Activated naive CD4-positive, alpha-beta T cell treated with anti-CD3 and anti-CD28 coated beads, Interleukin-2, amount 10 ng/mL, durations not matched to agents 7 days and 5 days (primary cell): ENCODE measurements at regions not wholly inside any gene's neighbourhood (a gene's known extent, or its start where the extent isn't known, plus 50 kb on each side); places are given as distances from the start of the nearest gene placed in this dataset.
"Not testable (repeated sequence)": the region's sequence is repeated elsewhere in the genome, so short reads cannot be mapped to it uniquely, and the experiment has no call there.

Source experiments
- CTCF ChIA-PET: fragments of 350-600 bp; sonication (Branson Sonifier 250); formaldehyde crosslinking; loops from one replicate; lab custom pipeline; 2021; ENCODE audit warnings: antibody characterized with exemption; lab: Charles Lee
- DNase-seq: peaks from one replicate; pipeline ENCODE4 v3.0.0-alpha.2; 2020
- H3K27ac Mint-ChIP-seq: one replicate; pipeline ENCODE4 v1.8.0; 2021; ENCODE audit warnings: mild to moderate bottlenecking, moderate library complexity, mixed read lengths
- H3K27me3 Mint-ChIP-seq: one replicate; pipeline ENCODE4 v1.8.0; 2021; ENCODE audit warnings: mild to moderate bottlenecking, mixed read lengths
- H3K36me3 Mint-ChIP-seq: one replicate; pipeline ENCODE4 v1.8.0; 2021; ENCODE audit warnings: mixed read lengths
- H3K4me1 Mint-ChIP-seq: one replicate; pipeline ENCODE4 v1.8.0; 2021; ENCODE audit warnings: mixed read lengths
- H3K4me3 Mint-ChIP-seq: one replicate; pipeline ENCODE4 v1.8.0; 2021; ENCODE audit warnings: mild to moderate bottlenecking, moderate library complexity, mixed read lengths
- H3K9me3 Mint-ChIP-seq: one replicate; pipeline ENCODE4 v1.8.0; 2021; ENCODE audit warnings: mixed read lengths

GRCh38 chr4:23034731-23035130 is 342.0 kb downstream of the GBA3 start:
- Mint-ChIP-seq H3K27me3 (no peaks in the 10 kb centered on the region), H3K27ac (no peak overlapping the region), H3K4me1 (no peaks in the 10 kb centered on the region), H3K4me3 (no peak overlapping the region), H3K9me3 (no peaks in the 10 kb centered on the region), H3K36me3 (no peaks in the 10 kb centered on the region)
- CTCF ChIA-PET, result no interaction called here
- no peak for DNase-seq

GRCh38 chr4:23033796-23034195 is 341.1 kb downstream of the GBA3 start:
- DNase-seq, result no peak
- Mint-ChIP-seq H3K4me3 (no peak overlapping the region), H3K36me3 (no peaks in the 10 kb centered on the region), H3K27me3 (no peaks in the 10 kb centered on the region), H3K4me1 (no peaks in the 10 kb centered on the region), H3K9me3 (no peaks in the 10 kb centered on the region), H3K27ac (no peak overlapping the region)
- CTCF ChIA-PET, result no interaction called here

GRCh38 chr4:23028875-23029274 is 336.1 kb downstream of the GBA3 start:
- H3K9me3 Mint-ChIP-seq, result no peaks in the 10 kb centered on the region
- H3K27me3 Mint-ChIP-seq, result no peaks in the 10 kb centered on the region
- no peaks in the 10 kb centered on the region for H3K36me3 Mint-ChIP-seq
- DNase-seq, result no peak
- no peak overlapping the region for H3K27ac Mint-ChIP-seq
- H3K4me3 Mint-ChIP-seq, result no peak overlapping the region
- H3K4me1 Mint-ChIP-seq, result no peaks in the 10 kb centered on the region
- CTCF ChIA-PET, result no interaction called here

- no peaks in the 10 kb centered on the region for H3K9me3 Mint-ChIP-seq
Measured at GRCh38 chr4:23023666-23024065, 330.9 kb downstream of the GBA3 start.

GRCh38 chr4:23023121-23023520 is 330.4 kb downstream of the GBA3 start:
- no peak overlapping the region for H3K27ac Mint-ChIP-seq
- no peak for DNase-seq
- no peaks in the 10 kb centered on the region for H3K9me3 Mint-ChIP-seq
- no peaks in the 10 kb centered on the region for H3K36me3 Mint-ChIP-seq
- no peaks in the 10 kb centered on the region for H3K4me1 Mint-ChIP-seq
- no peaks in the 10 kb centered on the region for H3K27me3 Mint-ChIP-seq
- CTCF ChIA-PET, result no interaction called here
- no peak overlapping the region for H3K4me3 Mint-ChIP-seq

More at GRCh38 chr4:23023666-23024065, 330.9 kb downstream of the GBA3 start:
- CTCF ChIA-PET, result no interaction called here
- Mint-ChIP-seq H3K4me1 (no peaks in the 10 kb centered on the region), H3K27ac (no peak overlapping the region), H3K36me3 (no peaks in the 10 kb centered on the region), H3K4me3 (no peak overlapping the region), H3K27me3 (no peaks in the 10 kb centered on the region)
- DNase-seq, result no peak

GRCh38 chr4:23022032-23022431 is 329.3 kb downstream of the GBA3 start:
- no peaks in the 10 kb centered on the region for H3K4me1 Mint-ChIP-seq
- no peaks in the 10 kb centered on the region for H3K9me3 Mint-ChIP-seq
- DNase-seq, result no peak
- no peak overlapping the region for H3K27ac Mint-ChIP-seq
- no peaks in the 10 kb centered on the region for H3K36me3 Mint-ChIP-seq
- no peaks in the 10 kb centered on the region for H3K27me3 Mint-ChIP-seq
- no peak overlapping the region for H3K4me3 Mint-ChIP-seq
- CTCF ChIA-PET, result no interaction called here

- Mint-ChIP-seq H3K36me3 (no peaks in the 10 kb centered on the region), H3K4me1 (no peaks in the 10 kb centered on the region), H3K9me3 (no peaks in the 10 kb centered on the region), H3K4me3 (no peak overlapping the region), H3K27me3 (no peaks in the 10 kb centered on the region), H3K27ac (no peak overlapping the region)
- CTCF ChIA-PET, result no interaction called here
- DNase-seq, result no peak
Measured at GRCh38 chr4:23021040-23021439, 328.3 kb downstream of the GBA3 start.

- DNase-seq, CTCF ChIA-PET, H3K27ac Mint-ChIP-seq, H3K9me3 Mint-ChIP-seq, H3K27me3 Mint-ChIP-seq, H3K4me3 Mint-ChIP-seq, H3K4me1 Mint-ChIP-seq, H3K36me3 Mint-ChIP-seq: not testable (repeated sequence)
Measured at GRCh38 chr4:23020399-23020798, 327.7 kb downstream of the GBA3 start.

GRCh38 chr4:23016981-23017380 is 324.2 kb downstream of the GBA3 start:
- CTCF ChIA-PET, result no interaction called here
- H3K36me3 Mint-ChIP-seq, result no peaks in the 10 kb centered on the region
- no peak overlapping the region for H3K4me3 Mint-ChIP-seq
- no peaks in the 10 kb centered on the region for H3K27me3 Mint-ChIP-seq
- no peaks in the 10 kb centered on the region for H3K9me3 Mint-ChIP-seq
- H3K27ac Mint-ChIP-seq, result no peak overlapping the region
- DNase-seq, result no peak
- H3K4me1 Mint-ChIP-seq, result no peaks in the 10 kb centered on the region

- CTCF ChIA-PET, result no interaction called here
- no peaks in the 10 kb centered on the region for H3K36me3 Mint-ChIP-seq
- no peaks in the 10 kb centered on the region for H3K9me3 Mint-ChIP-seq
- no peak overlapping the region for H3K4me3 Mint-ChIP-seq
- no peaks in the 10 kb centered on the region for H3K27me3 Mint-ChIP-seq
- no peak overlapping the region for H3K27ac Mint-ChIP-seq
- DNase-seq, result no peak
- H3K4me1 Mint-ChIP-seq, result no peaks in the 10 kb centered on the region
Measured at GRCh38 chr4:23015821-23016220, 323.1 kb downstream of the GBA3 start.

GRCh38 chr4:23009093-23009492 is 316.4 kb downstream of the GBA3 start:
- Mint-ChIP-seq H3K27ac (no peak overlapping the region), H3K36me3 (no peaks in the 10 kb centered on the region), H3K4me3 (no peak overlapping the region), H3K9me3 (no peaks in the 10 kb centered on the region), H3K27me3 (no peaks in the 10 kb centered on the region), H3K4me1 (no peaks in the 10 kb centered on the region)
- CTCF ChIA-PET, result no interaction called here
- no peak for DNase-seq

- Mint-ChIP-seq H3K9me3 (no peaks in the 10 kb centered on the region), H3K36me3 (no peaks in the 10 kb centered on the region), H3K4me1 (no peaks in the 10 kb centered on the region), H3K4me3 (no peak overlapping the region), H3K27ac (no peak overlapping the region), H3K27me3 (no peaks in the 10 kb centered on the region)
- no peak for DNase-seq
- CTCF ChIA-PET, result no interaction called here
Measured at GRCh38 chr4:23006756-23007155, 314.0 kb downstream of the GBA3 start.

GRCh38 chr4:23005691-23006090 is 313.0 kb downstream of the GBA3 start:
- Mint-ChIP-seq H3K4me1 (no peaks in the 10 kb centered on the region), H3K27ac (no peak overlapping the region), H3K4me3 (no peak overlapping the region), H3K9me3 (no peaks in the 10 kb centered on the region), H3K27me3 (no peaks in the 10 kb centered on the region), H3K36me3 (no peaks in the 10 kb centered on the region)
- DNase-seq, result no peak
- CTCF ChIA-PET, result no interaction called here

- Mint-ChIP-seq H3K4me1 (no peaks in the 10 kb centered on the region), H3K4me3 (no peak overlapping the region), H3K36me3 (no peaks in the 10 kb centered on the region), H3K27me3 (no peaks in the 10 kb centered on the region), H3K9me3 (no peaks in the 10 kb centered on the region), H3K27ac (no peak overlapping the region)
- DNase-seq, result no peak
- CTCF ChIA-PET, result interaction anchor here (0.6 kb wide), 1 partner anchor 140 kb away, joined by 3 read pairs; no protein-coding TSS in a partner anchor
Measured at GRCh38 chr4:23001478-23001877, 308.7 kb downstream of the GBA3 start.

- no peaks in the 10 kb centered on the region for H3K36me3 Mint-ChIP-seq
- no peak overlapping the region for H3K27ac Mint-ChIP-seq
- H3K9me3 Mint-ChIP-seq, result no peaks in the 10 kb centered on the region
- CTCF ChIA-PET, result no interaction called here
- H3K4me1 Mint-ChIP-seq, result no peaks in the 10 kb centered on the region
- no peaks in the 10 kb centered on the region for H3K27me3 Mint-ChIP-seq
- H3K4me3 Mint-ChIP-seq, result no peak overlapping the region
- no peak for DNase-seq
Measured at GRCh38 chr4:22999419-22999818, 306.7 kb downstream of the GBA3 start.
